HG03139 (cell line): ENCODE measurements at regions not wholly inside any gene's neighbourhood (a gene's known extent, or its start where the extent isn't known, plus 50 kb on each side); places are given as distances from the start of the nearest gene placed in this dataset.

Source experiments
- ATAC-seq: cut with Tn5 transposase; IDR thresholded peaks from one replicate; pipeline ENCODE4 v1.9.1; 2021; ENCODE audit not compliant: unreplicated experiment

GRCh38 chr2:19461504-19462255 is 103.3 kb upstream of the OSR1 start:
- ATAC-seq = no peak

GRCh38 chr2:19460761-19461160 is 102.3 kb upstream of the OSR1 start:
- no peak for ATAC-seq

GRCh38 chr2:19458427-19459003 is 100.1 kb upstream of the OSR1 start:
- ATAC-seq = no peak

- ATAC-seq = no peak
These were observed 99.4 kb upstream of the OSR1 start for GRCh38 chr2:19457809-19458208.

- ATAC-seq = no peak
These were observed 98.4 kb upstream of the OSR1 start for GRCh38 chr2:19456705-19457309.

GRCh38 chr2:19454125-19454524 is 95.7 kb upstream of the OSR1 start:
- no peak for ATAC-seq

GRCh38 chr2:19442731-19443130 is 84.3 kb upstream of the OSR1 start:
- no peak for ATAC-seq

GRCh38 chr2:19439081-19439480 is 80.7 kb upstream of the OSR1 start:
- ATAC-seq = no peak

- no peak for ATAC-seq
These were observed 77.4 kb upstream of the OSR1 start for GRCh38 chr2:19435815-19436214.

GRCh38 chr2:19434413-19434812 is 76.0 kb upstream of the OSR1 start:
- no peak for ATAC-seq

GRCh38 chr2:19426941-19427340 is 68.5 kb upstream of the OSR1 start:
- ATAC-seq = no peak

GRCh38 chr2:19426144-19426543 is 67.7 kb upstream of the OSR1 start:
- no peak for ATAC-seq

GRCh38 chr2:19425419-19425818 is 67.0 kb upstream of the OSR1 start:
- no peak for ATAC-seq

GRCh38 chr2:19419211-19419880 is 60.9 kb upstream of the OSR1 start:
- ATAC-seq = no peak

- no peak for ATAC-seq
These were observed 58.6 kb upstream of the OSR1 start for GRCh38 chr2:19416784-19417684.

GRCh38 chr2:19416083-19416482 is 57.7 kb upstream of the OSR1 start:
- ATAC-seq = no peak

- no peak for ATAC-seq
These were observed 50.6 kb upstream of the OSR1 start for GRCh38 chr2:19409046-19409445.

- no peak for ATAC-seq
These were observed 50.2 kb upstream of the OSR1 start for GRCh38 chr2:19408592-19408991.
